DMS53 treated with DMSO at 0.1 percent for 48 hours (cell line): ENCODE measurements at regions not wholly inside any gene's neighbourhood (a gene's known extent, or its start where the extent isn't known, plus 50 kb on each side); places are given as distances from the start of the nearest gene placed in this dataset.
"Not testable (repeated sequence)": the region's sequence is repeated elsewhere in the genome, so short reads cannot be mapped to it uniquely, and the experiment has no call there.

ENCODE experiments used
- DNase-seq: peaks from one replicate; lab custom pipeline; 2025; ENCODE audit not compliant: unreplicated experiment; lab: John Stamatoyannopoulos, UW

DNA sequence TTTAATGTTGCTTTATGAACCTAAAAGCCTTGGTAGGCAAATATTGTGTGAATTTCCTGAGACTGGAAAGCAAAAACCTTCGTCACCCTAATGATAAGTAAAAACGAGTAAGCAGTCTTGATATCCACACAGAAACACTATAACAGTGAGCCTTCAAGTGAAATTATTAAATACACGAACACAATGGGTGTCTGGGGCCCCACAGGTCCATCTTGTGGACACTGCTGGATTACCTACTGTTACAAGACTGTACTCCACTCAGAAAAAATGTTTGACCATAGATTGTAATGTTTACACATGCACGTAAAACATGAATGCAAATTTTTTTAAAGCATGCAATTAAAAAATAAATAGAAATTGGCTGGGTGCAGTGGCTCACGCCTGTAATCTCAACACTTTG is 466.9 kb downstream of the CD83 start:
- DNase-seq: no peak

GRCh38 chr6:14585689-14586088 is 468.1 kb downstream of the CD83 start:
- no peak for DNase-seq

- DNase-seq: no peak
These were observed 471.6 kb downstream of the CD83 start for GRCh38 chr6:14589175-14589574.

- no peak for DNase-seq
These were observed 473.0 kb downstream of the CD83 start for GRCh38 chr6:14590586-14590985.

DNA sequence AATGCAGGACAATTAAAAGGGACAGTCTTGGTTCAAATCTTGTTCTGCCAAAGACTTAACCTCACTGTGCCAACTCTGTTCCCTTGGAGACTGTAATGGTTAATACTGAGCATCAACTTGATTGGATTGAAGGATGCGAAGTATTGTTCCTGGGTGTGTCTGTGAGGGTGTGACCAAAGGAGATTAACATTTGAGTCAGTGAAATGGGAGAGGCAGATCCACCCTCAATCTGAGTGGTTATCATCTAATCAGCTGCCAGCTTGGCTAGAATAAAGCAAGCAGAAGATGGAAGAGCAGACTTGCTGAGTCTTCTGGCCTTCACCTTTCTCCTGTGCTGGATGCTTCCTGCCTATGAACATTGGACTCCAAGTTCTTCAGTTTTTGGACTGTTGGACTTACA is 474.4 kb downstream of the CD83 start:
- DNase-seq: no peak

DNA sequence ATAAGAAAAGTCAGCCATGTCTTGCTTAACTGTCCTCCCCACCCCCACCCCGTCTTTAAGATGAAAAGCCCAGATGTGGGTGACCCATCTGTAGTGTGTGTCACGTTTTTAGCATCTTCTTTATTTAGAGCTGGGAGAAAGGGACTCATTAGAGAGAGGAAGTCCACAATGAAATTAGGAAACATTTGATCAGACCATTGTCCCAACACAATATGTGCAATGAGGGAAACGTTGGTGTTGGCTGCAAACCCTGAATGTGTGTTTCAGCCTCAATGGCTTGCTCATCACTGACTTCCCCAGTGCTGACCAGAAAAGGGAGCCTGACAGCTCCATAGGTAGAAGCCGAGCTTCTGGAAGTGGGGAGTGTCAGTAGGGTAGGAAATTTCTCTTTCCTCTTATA is 475.7 kb downstream of the CD83 start:
- no peak for DNase-seq

DNA sequence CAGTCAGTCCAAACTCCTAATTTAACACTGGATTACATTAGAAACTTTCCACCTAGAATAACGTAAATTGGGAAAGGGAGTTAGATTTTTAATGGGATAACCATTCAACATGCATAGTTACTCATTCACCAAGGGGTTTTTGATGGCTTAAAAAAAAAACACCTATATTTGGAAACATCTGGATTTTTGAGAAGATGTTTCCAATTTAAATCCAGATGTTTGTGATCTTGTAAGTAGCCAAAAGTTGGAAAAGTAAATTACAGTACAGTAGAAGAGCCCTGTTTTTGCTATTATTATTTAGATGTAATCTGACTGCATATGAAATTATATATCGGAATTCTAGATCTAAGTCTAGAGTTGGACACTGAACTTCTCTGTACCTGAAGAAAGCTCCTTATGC is 478.2 kb downstream of the CD83 start:
- no peak for DNase-seq

GRCh38 chr6:14596410-14596809 is 478.8 kb downstream of the CD83 start:
- DNase-seq: no peak

DNA sequence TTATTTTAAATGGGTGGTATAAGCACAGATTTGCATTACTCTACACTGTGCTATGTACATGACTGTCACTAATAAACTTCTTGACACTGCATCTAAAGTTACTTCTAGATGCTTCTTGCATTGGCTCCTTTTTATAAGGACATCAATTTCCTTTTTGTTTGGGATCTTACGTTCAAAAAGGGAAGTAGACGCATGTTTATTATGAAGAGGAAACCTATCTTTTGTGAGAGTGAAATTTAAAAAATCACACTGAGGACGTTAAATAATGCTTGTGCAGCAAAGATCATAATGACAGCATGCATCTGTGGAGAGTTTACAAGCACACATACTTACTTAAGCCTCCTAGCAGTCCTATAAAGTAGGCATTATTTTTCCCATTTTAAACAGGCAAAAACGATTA is 479.5 kb downstream of the CD83 start:
- no peak for DNase-seq

DNA sequence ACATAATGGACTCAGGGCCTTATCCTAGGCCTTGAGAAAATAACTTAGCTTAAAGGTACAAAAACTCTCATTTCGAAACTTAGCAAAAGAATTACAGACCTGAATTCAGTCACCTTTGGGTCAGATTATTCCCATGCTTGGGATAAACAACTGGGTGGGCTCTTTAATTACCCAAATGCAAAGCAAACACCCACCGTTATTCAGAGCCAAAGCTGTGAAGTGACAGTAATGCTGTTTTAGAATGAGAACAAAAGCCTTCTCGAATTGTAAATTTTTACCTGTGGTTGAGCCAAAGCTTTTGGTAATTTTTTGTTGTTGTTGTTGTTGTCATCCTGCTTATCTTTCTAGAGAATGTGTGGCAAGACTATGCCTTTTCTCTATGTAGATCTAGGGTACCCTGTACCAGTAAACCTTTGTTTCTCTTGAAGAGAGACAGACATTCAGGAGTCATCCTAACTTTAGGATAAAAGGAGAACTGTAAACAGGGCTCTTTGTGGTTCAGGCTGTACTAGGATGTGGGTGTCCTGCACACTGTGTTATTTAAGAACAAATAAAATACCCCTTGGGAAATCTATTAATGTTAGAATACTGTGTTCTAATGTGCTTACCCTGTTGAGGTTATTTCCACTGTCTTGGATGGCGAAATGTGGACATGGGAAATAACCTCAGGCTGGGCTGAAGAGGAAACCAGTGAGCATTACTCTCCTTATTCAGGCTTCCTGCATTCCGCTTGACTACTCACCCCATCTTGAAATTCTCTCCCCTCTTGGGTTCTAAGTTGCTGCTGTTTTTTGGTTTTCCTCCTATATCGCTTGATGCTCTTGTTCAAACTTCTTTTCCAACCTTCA is 480.7 kb downstream of the CD83 start:
- DNase-seq: no peak

GRCh38 chr6:14600306-14600705 is 482.7 kb downstream of the CD83 start:
- DNase-seq: not testable (repeated sequence)

GRCh38 chr6:14601490-14601889 is 483.9 kb downstream of the CD83 start:
- DNase-seq: peak; percentile 85

DNA sequence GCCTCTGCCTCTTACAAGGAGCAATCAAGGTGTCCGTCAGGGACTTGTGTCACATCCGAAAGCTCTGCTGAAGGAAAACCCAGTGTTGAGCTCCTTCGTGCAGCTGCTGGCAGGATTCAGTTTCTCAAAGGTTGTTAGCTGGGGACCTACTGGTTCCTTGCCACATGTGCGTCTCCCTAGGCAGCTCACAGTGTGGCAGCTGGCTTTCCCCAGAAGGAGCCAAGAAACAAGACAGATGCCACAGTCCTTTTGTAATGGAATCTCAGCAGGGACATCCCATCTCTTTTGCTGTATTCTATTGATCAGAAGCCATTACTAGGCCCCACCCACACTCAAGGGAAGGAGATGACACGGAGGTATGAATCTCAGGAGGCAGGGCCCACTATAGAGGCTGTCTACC is 488.8 kb downstream of the CD83 start:
- DNase-seq: no peak

DNA sequence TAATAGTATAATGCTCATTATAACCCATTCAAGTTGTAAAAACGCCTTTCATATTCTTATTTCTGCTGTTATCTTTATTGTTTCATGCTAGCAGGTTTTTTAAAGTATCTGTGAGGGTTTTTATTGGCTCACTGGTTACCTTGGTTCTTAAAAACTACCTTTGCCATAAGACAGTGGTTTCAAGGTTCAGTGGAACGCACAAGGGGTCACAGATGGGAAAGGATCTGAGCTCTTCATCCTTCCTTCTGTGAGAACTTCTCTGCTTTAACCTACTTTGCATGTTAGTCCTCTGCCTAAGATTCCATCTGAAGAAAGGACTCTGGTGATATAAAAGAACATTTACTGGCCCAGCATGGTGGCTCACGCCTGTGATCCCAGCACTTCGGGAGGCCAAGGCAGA is 492.6 kb downstream of the CD83 start:
- DNase-seq: no peak

DNA sequence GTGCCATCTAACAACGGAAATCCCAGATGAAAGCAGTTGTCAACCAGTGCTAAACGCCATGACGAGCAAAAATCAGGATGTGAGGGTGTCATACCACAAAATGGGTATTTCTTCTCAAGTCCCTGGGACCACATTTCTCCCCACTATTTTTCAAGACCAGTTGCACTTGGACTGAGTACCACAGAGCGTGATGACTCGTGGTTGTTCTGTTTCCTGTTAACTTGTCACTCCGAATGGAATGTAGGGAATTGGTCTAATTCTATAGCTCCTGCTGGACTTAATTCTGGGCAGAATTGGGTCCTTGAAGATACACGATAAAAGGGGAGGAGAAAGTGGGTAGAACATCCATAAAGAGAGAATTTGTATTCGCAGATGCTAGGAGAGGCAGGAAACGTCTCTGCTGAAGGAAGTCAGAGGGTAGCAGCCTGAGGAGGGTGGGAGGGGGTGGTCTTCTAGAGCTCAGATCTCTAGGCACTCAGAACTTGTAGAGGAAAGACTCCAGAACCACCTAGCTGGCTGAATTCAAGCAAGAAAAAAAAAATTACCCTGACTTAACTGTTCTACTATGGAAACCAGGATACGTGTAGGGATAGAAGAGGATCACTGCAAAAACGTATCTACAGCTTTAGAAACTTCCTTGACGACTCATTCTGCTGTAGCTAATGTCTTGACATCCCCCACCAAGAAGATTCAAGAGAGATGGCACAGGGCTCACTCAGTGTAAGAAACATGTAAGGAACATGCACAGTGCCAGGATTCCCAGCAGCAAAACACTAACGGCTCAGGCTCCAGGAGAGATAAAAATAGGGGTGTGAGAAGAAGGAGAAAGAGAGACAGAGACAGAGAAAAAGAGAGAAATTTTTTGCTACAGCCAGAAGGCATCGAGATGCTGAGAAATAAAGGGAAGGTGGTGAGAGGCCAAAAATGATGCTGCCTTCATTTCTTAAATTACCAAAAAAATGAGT is 494.7 kb downstream of the CD83 start:
- no peak for DNase-seq

DNA sequence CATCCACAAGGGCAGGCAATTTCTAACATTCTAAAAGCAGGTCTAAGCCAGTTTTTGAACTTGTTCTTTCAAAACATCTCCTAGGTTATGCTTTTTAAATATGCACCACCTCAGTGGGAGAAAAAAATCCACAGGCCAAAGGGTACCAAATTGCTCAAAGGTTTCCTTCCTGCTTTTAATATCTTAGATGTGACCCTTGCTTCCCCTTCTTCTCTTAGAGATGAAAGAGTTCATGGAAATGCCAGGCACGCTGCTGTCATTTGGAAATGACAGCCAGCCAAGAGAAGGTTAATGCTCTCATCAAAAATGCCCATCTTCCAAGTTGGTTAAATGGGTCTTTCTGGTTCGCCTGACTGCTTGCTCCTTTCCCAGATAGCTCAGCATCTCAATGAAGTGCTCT is 497.1 kb downstream of the CD83 start:
- no peak for DNase-seq

DNA sequence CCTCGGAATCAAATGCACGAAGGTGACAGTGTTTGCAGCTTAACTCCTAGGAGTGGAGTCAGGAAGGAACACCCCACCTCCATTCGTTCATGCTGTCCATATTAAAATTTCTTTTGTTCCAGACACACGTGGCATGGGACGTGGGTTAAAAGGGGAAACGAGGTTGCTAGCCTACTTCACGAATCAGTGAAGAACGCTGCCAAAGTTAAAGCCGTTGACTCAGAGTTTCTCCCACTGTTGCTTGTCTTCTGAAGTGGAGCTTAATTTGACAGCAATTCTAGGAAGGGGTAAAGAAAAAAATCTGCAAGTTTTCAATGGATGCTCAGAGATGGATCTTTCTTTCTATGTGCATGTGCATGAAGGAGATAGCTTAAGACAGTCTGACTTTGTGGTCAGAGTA is 499.1 kb downstream of the CD83 start:
- no peak for DNase-seq

- DNase-seq: no peak
These were observed 501.3 kb downstream of the CD83 start for GRCh38 chr6:14618759-14619418.

DNA sequence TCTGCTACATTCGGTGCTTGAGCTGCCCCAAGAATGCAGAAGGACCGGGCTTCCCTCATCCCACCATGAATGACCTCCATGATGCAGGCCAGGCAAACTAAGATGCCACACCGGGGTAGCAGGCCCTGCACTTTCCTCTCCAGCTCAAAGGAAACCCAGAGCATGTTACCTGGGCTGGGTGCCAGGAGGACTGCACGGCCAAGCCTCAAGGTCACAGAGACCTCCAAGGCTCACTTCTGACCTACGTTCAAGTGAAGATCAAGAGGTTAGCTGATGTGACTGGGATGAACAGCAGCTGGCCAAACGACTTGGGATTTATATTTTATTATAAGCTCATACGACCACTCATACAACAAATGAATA is 501.8 kb downstream of the CD83 start:
- DNase-seq: no peak

- DNase-seq: no peak
These were observed 502.9 kb downstream of the CD83 start for GRCh38 chr6:14620522-14620921.

DNA sequence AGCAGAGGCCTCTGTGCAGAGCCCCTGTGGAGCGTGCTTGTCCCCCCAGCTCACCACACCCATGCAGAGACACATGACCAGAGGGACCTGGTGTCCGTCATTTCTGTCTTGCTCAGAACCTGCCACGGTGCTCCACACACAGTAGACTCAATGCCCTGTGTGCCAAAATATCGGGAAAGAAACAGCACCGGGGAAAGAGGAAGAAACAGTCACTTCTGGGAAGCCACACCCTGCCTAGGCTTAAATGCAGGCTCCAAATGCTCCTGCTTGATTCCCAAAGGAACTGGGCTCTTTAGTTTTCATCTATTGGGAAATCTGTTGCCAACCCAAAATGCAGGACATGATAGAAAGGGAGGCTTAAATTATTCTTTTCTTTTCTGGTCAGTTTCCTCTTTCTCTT is 503.9 kb downstream of the CD83 start:
- no peak for DNase-seq

DNA sequence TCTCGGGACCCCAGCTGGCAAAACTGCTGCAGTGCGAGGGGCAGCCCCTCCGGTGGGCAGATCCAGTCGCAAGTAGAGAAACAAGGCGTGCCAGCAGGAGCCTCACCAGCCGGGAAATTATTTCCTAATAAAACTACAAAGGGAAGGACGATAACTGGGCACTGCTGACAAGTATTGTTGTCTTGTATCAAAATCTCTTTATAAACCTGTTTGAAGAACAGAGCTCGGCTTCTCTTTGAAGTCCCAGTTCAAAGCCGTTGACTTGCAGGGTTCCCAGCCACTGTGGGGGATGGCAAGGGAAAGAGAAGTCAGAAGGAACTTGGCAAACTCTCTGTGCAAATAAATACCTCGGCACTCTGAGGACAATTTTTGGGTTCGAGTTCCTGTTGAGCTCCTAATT is 504.5 kb downstream of the CD83 start:
- no peak for DNase-seq
